OCI-LY7 (cell line): ENCODE measurements at regions not wholly inside any gene's neighbourhood (a gene's known extent, or its start where the extent isn't known, plus 50 kb on each side); places are given as distances from the start of the nearest gene placed in this dataset.

Experiments used
- CTCF ChIP-seq: fragments of 200-600 bp; sonication (generic); conservative IDR thresholded peaks from 2 replicates; pipeline ENCODE4 v1.5.1; 2014; ENCODE audit warnings: mild to moderate bottlenecking, antibody characterized with exemption, low read length, moderate library complexity, mixed read lengths
- EZH2phosphoT487 ChIP-seq: fragments of 200-600 bp; sonication (generic); IDR thresholded peaks from 2 replicates; pipeline ENCODE4 v1.6.1; 2018; ENCODE audit warnings: low read depth, borderline replicate concordance, mild to moderate bottlenecking, mixed run types, antibody characterized with exemption, low read length, moderate library complexity, mixed read lengths

DNA sequence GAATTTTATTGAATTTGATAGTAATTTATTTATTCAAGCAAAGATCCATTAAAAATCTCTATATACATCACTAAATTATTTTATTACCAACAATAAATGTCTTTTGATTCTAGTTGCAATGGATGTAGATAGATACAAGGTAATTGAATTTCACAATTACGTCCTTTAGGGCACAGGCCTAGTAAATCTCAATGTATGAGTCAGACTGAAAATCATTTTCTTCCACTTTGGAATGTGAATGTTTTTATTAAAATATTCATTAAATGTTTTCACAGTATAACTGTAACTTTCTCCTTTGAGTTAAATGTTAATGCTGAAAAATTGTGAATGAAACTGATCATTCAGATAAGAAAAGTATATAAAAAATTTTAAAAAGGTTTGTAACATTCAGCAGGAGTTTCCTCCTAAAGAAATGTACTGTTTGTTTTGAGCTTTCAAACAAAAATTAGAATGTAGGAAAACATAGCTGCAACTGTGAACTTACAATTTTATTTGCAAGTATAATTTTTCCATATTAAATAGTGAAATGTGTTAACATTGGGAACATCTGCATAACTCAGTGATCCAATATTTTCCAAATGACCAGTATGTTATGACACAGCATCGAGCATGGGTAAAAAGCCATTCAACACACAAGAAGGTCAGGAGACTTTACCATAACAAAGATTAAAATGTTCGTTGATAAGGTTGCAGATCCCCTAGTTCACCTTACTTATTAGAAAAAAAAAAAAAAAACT lies 663.7 kb downstream of the METTL4 start:
- no peak for TF ChIP-seq CTCF
- no peak for TF ChIP-seq EZH2phosphoT487
